EL (cell line): ENCODE measurements at regions not wholly inside any gene's neighbourhood (a gene's known extent, or its start where the extent isn't known, plus 50 kb on each side); places are given as distances from the start of the nearest gene placed in this dataset.
"Not testable (repeated sequence)": the region's sequence is repeated elsewhere in the genome, so short reads cannot be mapped to it uniquely, and the experiment has no call there.

Experiments
- DNase-seq: peaks from one replicate; pipeline ENCODE4 v3.0.0-alpha.2; 2016

DNA sequence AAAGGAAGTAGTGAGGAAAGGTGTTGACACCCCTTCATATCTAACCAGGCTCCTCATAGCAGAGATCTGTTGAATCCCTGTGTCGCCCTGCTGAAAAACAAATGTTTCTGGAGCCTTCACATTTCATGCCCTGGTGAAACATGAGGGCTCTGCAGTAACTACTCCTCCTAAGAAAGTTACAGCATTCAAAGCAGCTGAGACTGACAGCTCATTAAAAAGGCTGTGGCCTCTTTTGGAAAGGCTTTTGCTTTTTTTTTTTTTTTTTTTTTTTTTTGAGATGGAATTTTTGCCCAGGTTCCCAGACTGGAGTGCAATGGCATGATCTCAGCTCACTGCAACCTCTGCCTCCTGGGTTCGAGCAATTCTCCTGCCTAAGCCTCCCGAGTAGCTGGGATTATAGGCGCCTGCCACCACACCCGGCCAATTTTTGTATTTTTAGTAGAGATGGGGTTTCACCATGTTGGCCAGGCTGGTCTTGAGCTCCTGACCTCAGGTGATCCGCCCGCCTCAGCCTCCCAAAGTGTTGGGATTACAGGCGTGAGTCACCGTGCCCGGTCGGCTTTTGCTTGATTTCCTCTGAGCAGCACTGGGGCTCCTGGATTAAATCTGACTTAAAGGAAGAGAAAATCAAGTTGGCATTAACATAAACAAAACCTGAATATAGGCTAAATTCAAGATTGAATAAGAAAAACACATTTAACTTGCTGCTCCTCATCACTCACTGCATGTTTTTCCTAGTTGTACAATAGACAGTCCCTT is 112.9 kb downstream of the PCSK1 start:
- peak; percentile 22 for DNase-seq

DNA sequence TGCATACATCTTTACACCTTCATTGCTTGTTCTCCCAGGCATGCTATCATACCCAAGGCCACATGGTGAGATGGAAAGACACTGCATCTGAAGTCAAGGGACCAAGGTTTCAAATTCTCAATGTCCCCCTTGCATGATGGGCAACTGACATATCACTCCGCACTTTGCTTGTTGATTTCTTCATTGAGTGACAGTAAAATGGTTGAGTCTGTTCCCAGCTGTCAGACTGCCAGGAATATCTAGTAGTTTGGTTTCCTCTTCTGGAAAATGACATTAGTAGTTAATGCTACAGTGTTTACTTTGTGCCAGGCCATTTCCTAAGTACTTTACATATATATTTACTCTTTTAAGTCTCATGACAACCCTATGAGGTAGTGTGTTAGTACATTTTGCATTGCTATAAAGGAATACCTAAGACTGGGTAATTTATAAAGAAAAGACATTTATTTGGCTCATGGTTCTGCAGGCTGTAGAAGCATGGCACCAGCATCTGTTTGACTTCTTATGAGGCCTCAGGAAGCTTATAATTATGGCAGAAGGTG is 114.4 kb downstream of the PCSK1 start:
- DNase-seq: no peak

- DNase-seq: no peak
These were observed 115.1 kb downstream of the PCSK1 start for GRCh38 chr5:96317945-96318344.

GRCh38 chr5:96316487-96316886 is 116.6 kb downstream of the PCSK1 start:
- no peak for DNase-seq

- DNase-seq: no peak
These were observed 117.0 kb downstream of the PCSK1 start for GRCh38 chr5:96316017-96316416.

- no peak for DNase-seq
These were observed 117.6 kb downstream of the PCSK1 start for GRCh38 chr5:96315431-96315830.

DNA sequence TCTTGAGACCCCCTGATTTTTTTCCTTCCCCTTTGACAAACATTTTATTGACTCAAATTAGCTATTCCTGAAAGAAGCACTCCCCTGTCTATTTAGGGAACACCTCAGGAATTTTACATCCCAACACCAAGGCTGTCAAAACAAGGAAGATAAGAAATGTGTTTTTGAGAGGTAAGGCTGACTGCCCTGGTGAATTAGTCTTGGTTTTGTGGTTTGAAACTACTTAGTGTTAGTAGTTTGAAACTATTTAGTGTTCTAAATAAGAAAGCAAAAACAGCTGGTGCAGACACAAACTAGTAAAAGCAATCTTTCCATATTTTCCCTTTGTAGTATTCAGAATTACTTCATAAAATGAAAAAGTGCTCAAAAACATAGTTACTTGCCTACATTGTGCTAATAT is 120.7 kb downstream of the PCSK1 start:
- DNase-seq: no peak

GRCh38 chr5:96307047-96307446 is 126.0 kb downstream of the PCSK1 start:
- not testable (repeated sequence) for DNase-seq

DNA sequence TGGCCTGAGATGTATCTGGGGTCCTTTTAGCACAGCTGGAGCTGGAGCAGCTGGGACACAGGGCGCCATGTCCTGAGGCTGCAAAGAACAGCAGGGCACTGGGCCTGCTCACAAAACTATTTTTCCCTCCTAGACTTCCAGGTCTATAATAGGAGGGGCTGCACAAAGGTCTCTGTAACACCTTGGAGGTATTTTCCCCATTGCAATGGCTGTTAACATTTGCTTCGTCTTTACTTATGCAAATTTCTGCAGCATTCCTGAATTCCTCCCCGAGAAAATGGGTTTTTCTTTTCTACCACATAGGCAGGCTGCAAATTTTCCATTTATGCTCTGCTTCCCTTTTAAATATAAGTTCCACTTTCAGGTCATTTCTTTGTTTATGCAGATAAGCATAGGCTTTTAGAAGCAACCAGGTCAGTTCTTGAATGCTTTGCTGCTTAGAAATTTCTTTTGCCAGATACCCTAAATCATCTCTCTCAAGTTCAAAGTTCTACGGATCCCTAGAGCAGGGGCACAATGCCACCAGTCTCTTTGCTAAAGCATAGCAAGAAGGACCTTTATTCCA is 130.8 kb downstream of the PCSK1 start:
- DNase-seq: no peak

GRCh38 chr5:96300976-96301375 is 132.1 kb downstream of the PCSK1 start:
- no peak for DNase-seq

DNA sequence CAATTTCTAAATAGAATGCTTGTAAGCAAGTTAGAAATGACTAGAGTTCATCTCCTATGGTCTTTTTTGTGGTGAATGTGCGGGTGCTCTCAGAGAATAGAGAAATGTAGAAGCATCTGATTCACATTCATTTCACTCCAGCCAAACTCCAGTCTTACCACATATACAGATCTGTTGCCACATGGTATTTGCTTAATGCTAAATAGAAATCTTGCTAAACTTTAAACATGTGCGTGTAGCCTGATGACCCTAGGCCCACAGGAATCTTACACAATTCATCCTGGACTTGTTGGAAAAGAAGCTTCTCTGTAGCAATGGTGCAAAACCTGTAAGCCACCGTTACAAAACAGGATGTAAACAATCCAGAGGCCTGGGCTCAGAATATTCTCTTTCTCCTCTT is 135.2 kb downstream of the PCSK1 start:
- peak; percentile 90 for DNase-seq

DNA sequence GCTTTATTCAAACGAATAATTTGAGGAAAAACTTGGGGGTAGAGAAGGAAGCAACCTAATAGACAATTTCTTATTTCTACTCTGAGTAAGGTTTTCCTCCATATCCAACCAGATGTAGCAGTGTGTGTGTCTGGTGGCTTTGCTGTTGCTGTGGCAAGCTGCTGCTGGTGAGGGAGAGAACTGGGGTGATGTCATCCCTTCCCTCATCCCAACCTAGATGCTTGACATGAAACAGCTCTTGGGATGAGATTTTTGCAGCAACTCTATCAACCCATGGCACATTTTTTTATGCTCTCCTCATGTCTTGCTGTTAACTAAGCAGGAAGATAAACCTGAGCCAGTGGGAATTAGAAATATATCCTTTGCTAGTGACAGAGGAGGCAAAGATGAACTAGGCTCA is 135.8 kb downstream of the PCSK1 start:
- DNase-seq: peak; percentile 90

GRCh38 chr5:96294884-96295202 is 138.2 kb downstream of the PCSK1 start:
- no peak for DNase-seq

- DNase-seq: peak; percentile 44
These were observed 138.8 kb downstream of the PCSK1 start for GRCh38 chr5:96293966-96294883.

DNA sequence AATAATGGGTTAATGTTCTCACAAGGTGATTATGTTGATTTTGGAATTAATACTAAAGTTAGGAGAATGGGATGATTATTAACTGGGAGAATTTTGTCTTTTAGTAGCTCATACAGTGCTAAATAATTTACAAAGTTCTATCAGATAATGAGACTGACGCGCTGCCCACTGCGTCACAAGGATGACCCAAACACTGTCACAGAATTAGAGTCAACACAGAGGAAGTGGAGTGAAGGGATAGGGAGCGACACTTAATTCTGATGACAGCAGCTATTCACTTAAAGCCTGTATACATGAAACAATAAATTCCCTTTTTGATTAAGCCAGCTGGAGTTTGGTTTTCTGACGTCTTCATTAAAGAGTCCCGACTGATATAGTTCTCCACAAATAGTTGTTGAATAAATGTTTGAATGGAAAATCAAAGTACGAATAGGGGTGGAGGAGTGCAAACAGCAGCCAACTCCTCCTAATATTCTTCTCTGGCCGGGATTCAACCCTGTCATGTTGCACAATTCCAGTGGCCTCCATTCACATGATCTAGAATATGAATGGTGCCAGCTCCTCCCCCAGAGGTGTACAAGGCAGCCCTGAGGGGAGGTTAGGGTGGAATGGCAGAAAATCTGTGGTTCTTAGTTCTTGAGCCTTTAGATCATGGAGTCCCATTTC is 140.3 kb downstream of the PCSK1 start:
- DNase-seq: no peak

DNA sequence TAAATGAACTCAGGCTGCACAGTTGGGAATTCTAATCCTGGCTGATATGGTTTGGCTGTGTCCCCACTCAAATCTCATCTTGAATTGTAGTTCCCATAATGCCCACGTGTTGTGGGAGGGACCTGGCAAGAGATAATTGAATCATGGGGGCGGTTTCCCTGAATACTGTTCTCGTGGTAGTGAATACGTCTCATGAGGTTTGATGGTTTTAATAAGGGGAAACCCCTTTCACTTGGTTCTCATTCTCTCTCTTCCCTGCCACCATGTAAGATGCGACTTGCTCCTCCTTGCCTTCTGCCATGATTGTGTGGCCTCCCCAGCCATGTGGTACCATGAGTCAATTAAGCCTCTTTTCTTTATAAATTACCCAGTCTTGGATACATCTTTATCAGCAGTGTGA is 143.8 kb downstream of the PCSK1 start:
- not testable (repeated sequence) for DNase-seq

GRCh38 chr5:96288845-96289185 is 144.2 kb downstream of the PCSK1 start:
- DNase-seq: peak; percentile 49

GRCh38 chr5:96288166-96288844 is 144.7 kb downstream of the PCSK1 start:
- DNase-seq: peak; percentile 12

- DNase-seq: no peak
These were observed 145.9 kb downstream of the PCSK1 start for GRCh38 chr5:96287136-96287535.

- DNase-seq: no peak
These were observed 147.2 kb downstream of the PCSK1 start for GRCh38 chr5:96285823-96286222.

DNA sequence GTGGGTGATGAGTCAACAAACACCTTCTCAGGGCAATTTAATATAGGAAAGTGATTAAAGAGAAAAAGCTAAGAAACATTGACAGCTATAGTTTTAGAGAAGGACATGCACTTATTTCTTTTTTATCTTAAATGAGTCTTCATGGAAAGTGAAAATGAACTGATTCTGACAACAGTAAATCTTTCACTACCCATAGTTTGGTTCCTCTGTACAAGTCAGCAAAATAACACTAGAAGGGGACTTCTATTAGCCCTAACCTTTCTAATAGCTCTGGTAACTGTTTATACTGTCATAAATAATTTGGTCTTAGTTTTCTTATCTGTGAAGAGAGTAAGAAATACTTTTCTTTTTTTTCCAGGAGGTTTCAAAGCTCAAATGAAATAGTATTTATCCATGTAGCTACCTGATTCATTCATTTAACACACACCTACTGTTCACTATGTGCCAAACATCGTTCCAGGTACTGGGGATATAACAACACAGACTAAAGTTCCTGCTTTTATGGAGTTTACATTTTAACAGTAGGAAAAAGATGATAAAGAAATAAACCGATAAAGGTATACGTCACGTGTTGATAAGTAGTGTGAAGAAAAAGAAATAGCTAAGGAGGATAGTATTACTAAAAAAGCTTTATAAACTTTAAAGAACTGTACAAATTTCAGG is 148.2 kb downstream of the PCSK1 start:
- no peak for DNase-seq

GRCh38 chr5:96283589-96283988 is 149.5 kb downstream of the PCSK1 start:
- DNase-seq: no peak
